HG03159 (cell line): ENCODE measurements at regions not wholly inside any gene's neighbourhood (a gene's known extent, or its start where the extent isn't known, plus 50 kb on each side); places are given as distances from the start of the nearest gene placed in this dataset.
"Not testable (repeated sequence)": the region's sequence is repeated elsewhere in the genome, so short reads cannot be mapped to it uniquely, and the experiment has no call there.

Experiments
- ATAC-seq: cut with Tn5 transposase; IDR thresholded peaks from one replicate; pipeline ENCODE4 v1.9.1; 2021; ENCODE audit warnings: mild to moderate bottlenecking, moderate library complexity; ENCODE audit not compliant: unreplicated experiment

- no peak for ATAC-seq
These were observed 63.0 kb downstream of the HOXA1 start for GRCh38 chr7:27032839-27033238.

- peak; percentile 94 for ATAC-seq
These were observed 64.3 kb downstream of the HOXA1 start for GRCh38 chr7:27031289-27032172.

- ATAC-seq, result no peak
These were observed 65.3 kb downstream of the HOXA1 start for GRCh38 chr7:27030393-27031050.

GRCh38 chr7:27025270-27025669 is 70.5 kb downstream of the HOXA1 start:
- ATAC-seq, result no peak

GRCh38 chr7:27010068-27010467 is 85.7 kb downstream of the HOXA1 start:
- no peak for ATAC-seq

- no peak for ATAC-seq
These were observed 95.3 kb downstream of the HOXA1 start for GRCh38 chr7:27000496-27000895.

GRCh38 chr7:26998284-26998683 is 97.5 kb downstream of the HOXA1 start:
- not testable (repeated sequence) for ATAC-seq

- no peak for ATAC-seq
These were observed 100.1 kb downstream of the HOXA1 start for GRCh38 chr7:26995666-26996065.

- ATAC-seq, result no peak
These were observed 101.7 kb downstream of the HOXA1 start for GRCh38 chr7:26993816-26994810.

GRCh38 chr7:26992670-26993069 is 103.1 kb downstream of the HOXA1 start:
- no peak for ATAC-seq

GRCh38 chr7:26991796-26992195 is 104.0 kb downstream of the HOXA1 start:
- no peak for ATAC-seq

- ATAC-seq, result no peak
These were observed 105.7 kb downstream of the HOXA1 start for GRCh38 chr7:26989897-26990670.

GRCh38 chr7:26988836-26989374 is 106.9 kb downstream of the HOXA1 start:
- no peak for ATAC-seq

GRCh38 chr7:26987338-26987737 is 108.5 kb downstream of the HOXA1 start:
- no peak for ATAC-seq

- ATAC-seq, result no peak
These were observed 113.8 kb upstream of the SKAP2 start for GRCh38 chr7:26978146-26978545.

- ATAC-seq, result no peak
These were observed 112.5 kb upstream of the SKAP2 start for GRCh38 chr7:26976840-26977239.

- not testable (repeated sequence) for ATAC-seq
These were observed 107.5 kb upstream of the SKAP2 start for GRCh38 chr7:26971924-26972323.

- no peak for ATAC-seq
These were observed 101.3 kb upstream of the SKAP2 start for GRCh38 chr7:26965724-26966123.

GRCh38 chr7:26964156-26964808 is 99.9 kb upstream of the SKAP2 start:
- ATAC-seq, result no peak
